ENCODE measurements at regions not wholly inside any gene's neighbourhood (a gene's known extent, or its start where the extent isn't known, plus 50 kb on each side); places are given as distances from the start of the nearest gene placed in this dataset.
A peak's percentile ranks its signal among the peaks of the same experiment; 100 is the strongest.

DNA sequence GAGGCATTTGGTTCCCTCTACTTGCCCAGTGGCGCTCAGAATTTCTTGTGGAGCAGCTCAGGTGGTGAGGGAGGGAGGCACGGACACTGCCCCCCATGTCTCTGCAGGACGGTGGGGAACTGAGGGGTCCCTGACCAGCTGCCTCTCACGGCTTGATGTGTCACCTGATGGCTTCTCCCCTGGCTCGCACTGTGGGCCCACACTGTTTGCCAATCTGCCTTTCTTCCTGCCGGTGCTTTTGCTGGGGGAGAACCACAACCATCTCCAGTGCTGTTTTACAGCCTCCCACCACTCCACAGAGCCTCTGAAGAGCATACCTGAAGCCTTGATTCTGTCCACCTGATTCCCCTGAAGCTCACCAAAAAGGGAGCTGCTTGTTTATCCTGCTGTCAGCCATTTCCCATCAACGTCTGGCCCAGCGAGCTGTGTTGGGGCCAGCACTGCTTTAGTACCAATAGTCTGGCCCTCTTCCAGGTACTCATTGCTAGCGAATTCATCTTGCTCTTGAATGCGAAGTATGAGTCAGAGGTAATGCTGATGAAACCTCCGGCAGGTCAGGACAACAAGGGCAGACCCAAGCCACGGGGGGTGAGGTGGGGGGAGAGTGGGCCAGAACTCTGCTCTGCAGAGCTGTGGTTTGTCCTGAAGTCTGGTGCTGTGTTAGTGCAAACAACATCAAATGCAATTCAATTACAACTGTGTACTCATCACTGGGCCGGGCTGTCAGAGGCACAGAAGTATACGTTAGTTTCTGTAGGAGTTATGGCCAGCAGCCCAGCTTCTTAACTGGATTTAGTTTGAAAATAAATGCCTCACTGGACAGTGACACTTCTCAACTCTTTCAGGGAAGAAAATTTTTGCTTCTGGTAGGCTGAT, 208.3 kb upstream of the JADE1 start (continued):
- TF ChIP-seq, protein P1, sequence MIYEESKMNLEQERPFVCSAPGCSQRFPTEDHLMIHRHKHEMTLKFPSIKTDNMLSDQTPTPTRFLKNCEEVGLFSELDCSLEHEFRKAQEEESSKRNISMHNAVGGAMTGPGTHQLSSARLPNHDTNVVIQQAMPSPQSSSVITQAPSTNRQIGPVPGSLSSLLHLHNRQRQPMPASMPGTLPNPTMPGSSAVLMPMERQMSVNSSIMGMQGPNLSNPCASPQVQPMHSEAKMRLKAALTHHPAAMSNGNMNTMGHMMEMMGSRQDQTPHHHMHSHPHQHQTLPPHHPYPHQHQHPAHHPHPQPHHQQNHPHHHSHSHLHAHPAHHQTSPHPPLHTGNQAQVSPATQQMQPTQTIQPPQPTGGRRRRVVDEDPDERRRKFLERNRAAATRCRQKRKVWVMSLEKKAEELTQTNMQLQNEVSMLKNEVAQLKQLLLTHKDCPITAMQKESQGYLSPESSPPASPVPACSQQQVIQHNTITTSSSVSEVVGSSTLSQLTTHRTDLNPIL (CRISPR knock-in tag; IDR thresholded peaks at IDR 0.05) = no peak
- TF ChIP-seq MBD2 (IDR thresholded peaks at IDR 0.05; ENCODE audit: borderline replicate concordance, low read depth) (no peak), ZNF3 (CRISPR knock-in tag; IDR thresholded peaks at IDR 0.05) (no peak), PTBP1 (IDR thresholded peaks at IDR 0.05; ENCODE audit: low read depth, low read length) (no peak), HIVEP1 (CRISPR knock-in tag; IDR thresholded peaks at IDR 0.05) (no peak), IFI16 (CRISPR knock-in tag; IDR thresholded peaks at IDR 0.05) (no peak), MAFG (tag; conservative IDR thresholded peaks at IDR 0.05) (0 out of 2 replicates have a peak, but pooled peaks have one; percentile 19), EP300 (IDR thresholded peaks at IDR 0.05; ENCODE audit: low read length) (peak; percentile 86), SRSF1 (IDR thresholded peaks at IDR 0.05; ENCODE audit: low read depth, low read length) (no peak), ZFP1 (CRISPR knock-in tag; IDR thresholded peaks at IDR 0.05) (no peak), ZNF311 (CRISPR knock-in tag; IDR thresholded peaks at IDR 0.05) (no peak), ZSCAN32 (CRISPR knock-in tag; IDR thresholded peaks at IDR 0.05) (no peak), POLR3A (IDR thresholded peaks at IDR 0.05; ENCODE audit: borderline replicate concordance, extremely low read depth, insufficient read depth, insufficient read length) (no peak)
- TF ChIP-seq, protein P2, sequence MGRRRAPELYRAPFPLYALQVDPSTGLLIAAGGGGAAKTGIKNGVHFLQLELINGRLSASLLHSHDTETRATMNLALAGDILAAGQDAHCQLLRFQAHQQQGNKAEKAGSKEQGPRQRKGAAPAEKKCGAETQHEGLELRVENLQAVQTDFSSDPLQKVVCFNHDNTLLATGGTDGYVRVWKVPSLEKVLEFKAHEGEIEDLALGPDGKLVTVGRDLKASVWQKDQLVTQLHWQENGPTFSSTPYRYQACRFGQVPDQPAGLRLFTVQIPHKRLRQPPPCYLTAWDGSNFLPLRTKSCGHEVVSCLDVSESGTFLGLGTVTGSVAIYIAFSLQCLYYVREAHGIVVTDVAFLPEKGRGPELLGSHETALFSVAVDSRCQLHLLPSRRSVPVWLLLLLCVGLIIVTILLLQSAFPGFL (CRISPR knock-in tag; IDR thresholded peaks at IDR 0.05) = no peak
- TF ChIP-seq, protein P3, sequence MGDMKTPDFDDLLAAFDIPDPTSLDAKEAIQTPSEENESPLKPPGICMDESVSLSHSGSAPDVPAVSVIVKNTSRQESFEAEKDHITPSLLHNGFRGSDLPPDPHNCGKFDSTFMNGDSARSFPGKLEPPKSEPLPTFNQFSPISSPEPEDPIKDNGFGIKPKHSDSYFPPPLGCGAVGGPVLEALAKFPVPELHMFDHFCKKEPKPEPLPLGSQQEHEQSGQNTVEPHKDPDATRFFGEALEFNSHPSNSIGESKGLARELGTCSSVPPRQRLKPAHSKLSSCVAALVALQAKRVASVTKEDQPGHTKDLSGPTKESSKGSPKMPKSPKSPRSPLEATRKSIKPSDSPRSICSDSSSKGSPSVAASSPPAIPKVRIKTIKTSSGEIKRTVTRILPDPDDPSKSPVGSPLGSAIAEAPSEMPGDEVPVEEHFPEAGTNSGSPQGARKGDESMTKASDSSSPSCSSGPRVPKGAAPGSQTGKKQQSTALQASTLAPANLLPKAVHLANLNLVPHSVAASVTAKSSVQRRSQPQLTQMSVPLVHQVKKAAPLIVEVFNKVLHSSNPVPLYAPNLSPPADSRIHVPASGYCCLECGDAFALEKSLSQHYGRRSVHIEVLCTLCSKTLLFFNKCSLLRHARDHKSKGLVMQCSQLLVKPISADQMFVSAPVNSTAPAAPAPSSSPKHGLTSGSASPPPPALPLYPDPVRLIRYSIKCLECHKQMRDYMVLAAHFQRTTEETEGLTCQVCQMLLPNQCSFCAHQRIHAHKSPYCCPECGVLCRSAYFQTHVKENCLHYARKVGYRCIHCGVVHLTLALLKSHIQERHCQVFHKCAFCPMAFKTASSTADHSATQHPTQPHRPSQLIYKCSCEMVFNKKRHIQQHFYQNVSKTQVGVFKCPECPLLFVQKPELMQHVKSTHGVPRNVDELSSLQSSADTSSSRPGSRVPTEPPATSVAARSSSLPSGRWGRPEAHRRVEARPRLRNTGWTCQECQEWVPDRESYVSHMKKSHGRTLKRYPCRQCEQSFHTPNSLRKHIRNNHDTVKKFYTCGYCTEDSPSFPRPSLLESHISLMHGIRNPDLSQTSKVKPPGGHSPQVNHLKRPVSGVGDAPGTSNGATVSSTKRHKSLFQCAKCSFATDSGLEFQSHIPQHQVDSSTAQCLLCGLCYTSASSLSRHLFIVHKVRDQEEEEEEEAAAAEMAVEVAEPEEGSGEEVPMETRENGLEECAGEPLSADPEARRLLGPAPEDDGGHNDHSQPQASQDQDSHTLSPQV (IDR thresholded peaks at IDR 0.05) = peak; percentile 69
- TF ChIP-seq, protein P4, sequence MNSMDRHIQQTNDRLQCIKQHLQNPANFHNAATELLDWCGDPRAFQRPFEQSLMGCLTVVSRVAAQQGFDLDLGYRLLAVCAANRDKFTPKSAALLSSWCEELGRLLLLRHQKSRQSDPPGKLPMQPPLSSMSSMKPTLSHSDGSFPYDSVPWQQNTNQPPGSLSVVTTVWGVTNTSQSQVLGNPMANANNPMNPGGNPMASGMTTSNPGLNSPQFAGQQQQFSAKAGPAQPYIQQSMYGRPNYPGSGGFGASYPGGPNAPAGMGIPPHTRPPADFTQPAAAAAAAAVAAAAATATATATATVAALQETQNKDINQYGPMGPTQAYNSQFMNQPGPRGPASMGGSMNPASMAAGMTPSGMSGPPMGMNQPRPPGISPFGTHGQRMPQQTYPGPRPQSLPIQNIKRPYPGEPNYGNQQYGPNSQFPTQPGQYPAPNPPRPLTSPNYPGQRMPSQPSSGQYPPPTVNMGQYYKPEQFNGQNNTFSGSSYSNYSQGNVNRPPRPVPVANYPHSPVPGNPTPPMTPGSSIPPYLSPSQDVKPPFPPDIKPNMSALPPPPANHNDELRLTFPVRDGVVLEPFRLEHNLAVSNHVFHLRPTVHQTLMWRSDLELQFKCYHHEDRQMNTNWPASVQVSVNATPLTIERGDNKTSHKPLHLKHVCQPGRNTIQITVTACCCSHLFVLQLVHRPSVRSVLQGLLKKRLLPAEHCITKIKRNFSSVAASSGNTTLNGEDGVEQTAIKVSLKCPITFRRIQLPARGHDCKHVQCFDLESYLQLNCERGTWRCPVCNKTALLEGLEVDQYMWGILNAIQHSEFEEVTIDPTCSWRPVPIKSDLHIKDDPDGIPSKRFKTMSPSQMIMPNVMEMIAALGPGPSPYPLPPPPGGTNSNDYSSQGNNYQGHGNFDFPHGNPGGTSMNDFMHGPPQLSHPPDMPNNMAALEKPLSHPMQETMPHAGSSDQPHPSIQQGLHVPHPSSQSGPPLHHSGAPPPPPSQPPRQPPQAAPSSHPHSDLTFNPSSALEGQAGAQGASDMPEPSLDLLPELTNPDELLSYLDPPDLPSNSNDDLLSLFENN (IDR thresholded peaks at IDR 0.05; ENCODE audit: low read depth in 2 of 2, low read length in 2 of 2) = 0 out of 4 replicates have a peak, but pooled peaks of 1 of the 2 experiments have one; percentile 12
